ENCODE measurements at regions not wholly inside any gene's neighbourhood (a gene's known extent, or its start where the extent isn't known, plus 50 kb on each side); places are given as distances from the start of the nearest gene placed in this dataset.

- WGBS, 2 donors, result 91 to 92% methylated on average over 6 of the region's 6 CpGs
- Histone ChIP-seq H3K27me3 (ENCODE audit: control insufficient read depth in 3 of 3, insufficient read depth in 3 of 3, low read length in 2 of 3) (peaks cover 0 to 2% (median 0%) of the 10 kb centered on the region in 3 donors), H3K4me3 (no peak overlapping the region), H3K36me3 (ENCODE audit: control insufficient read depth in 4 of 4, insufficient read depth in 4 of 4, low read length in 4 of 4) (peaks cover 0 to 62% (median 11%) of the 10 kb centered on the region in 4 donors), H3K27ac (ENCODE audit: low read depth in 1 of 2, low read length in 1 of 2) (no peak overlapping the region), H3K9ac (ENCODE audit: insufficient read depth in 1 of 2, low read length in 2 of 2) (no peak overlapping the region), H3K9me3 (ENCODE audit: control insufficient read depth in 4 of 4, insufficient read depth in 3 of 4, low read length in 3 of 4) (no peaks in the 10 kb centered on the region), H3K4me1 (ENCODE audit: control insufficient read depth in 5 of 5, insufficient read depth in 5 of 5, low read length in 5 of 5) (peaks cover 0 to 16% (median 7%) of the 10 kb centered on the region in 5 donors)
- DNase-seq (no peak), ATAC-seq (ENCODE audit: insufficient read depth, low FRiP score) (no peak)
- no peak for TF ChIP-seq CTCF (IDR thresholded peaks at IDR 0.05; ENCODE audit: control extremely low read depth, extremely low read depth)
Measured at GRCh38 chr12:124482567-124482893, 84.9 kb downstream of the NCOR2 start.

DNA sequence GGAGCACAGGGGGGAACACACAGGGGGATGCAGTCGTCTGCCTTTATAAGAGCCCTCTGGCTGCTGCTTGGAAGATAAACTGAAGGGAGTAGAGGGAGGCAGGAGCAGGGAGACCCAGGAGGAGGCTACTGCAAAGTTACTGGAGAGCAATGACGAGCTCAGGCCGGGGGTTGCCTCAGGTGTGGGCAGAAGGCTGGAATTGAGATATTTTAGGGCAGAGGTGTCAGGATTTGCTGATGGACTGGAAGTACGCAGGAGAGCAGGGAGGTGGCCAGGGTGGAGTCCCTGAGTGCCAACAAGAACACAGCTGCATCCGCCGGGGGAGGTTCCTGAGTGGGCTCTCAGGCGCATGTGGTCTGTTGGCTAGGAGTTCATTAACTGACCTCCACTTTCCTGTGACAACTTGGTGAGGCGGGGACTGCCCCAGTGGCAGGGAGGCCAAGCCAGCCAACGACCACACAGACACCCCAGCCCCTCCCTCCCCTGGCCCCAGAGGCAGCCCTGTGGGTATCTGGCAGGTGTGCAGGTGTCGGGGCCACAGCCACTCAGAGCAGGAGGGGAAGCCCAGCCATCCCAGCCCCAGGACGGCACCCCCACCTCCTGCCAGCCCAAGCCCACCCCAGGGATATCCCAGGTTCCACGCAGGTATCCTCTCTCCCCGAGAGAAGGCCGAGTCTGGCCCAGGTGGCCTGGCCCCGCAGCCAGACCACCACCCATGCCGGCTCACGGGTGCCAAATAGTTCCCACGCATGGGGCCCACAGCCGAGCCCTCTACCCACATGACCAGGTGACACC, 85.4 kb downstream of the NCOR2 start:
- no peak for TF ChIP-seq CTCF (IDR thresholded peaks at IDR 0.05; ENCODE audit: control extremely low read depth, extremely low read depth)
- Histone ChIP-seq H3K9ac (ENCODE audit: insufficient read depth in 1 of 2, low read length in 2 of 2) (no peak overlapping the region), H3K36me3 (ENCODE audit: control insufficient read depth in 4 of 4, insufficient read depth in 4 of 4, low read length in 4 of 4) (peaks cover 0 to 65% (median 14%) of the 10 kb centered on the region in 4 donors), H3K27ac (ENCODE audit: low read depth in 1 of 2, low read length in 1 of 2) (no peak overlapping the region), H3K4me1 (ENCODE audit: control insufficient read depth in 5 of 5, insufficient read depth in 5 of 5, low read length in 5 of 5) (peaks cover 0 to 16% (median 5%) of the 10 kb centered on the region in 5 donors), H3K4me3 (no peak overlapping the region), H3K27me3 (ENCODE audit: control insufficient read depth in 3 of 3, insufficient read depth in 3 of 3, low read length in 2 of 3) (peaks cover 0 to 2% (median 0%) of the 10 kb centered on the region in 3 donors), H3K9me3 (ENCODE audit: control insufficient read depth in 4 of 4, insufficient read depth in 3 of 4, low read length in 3 of 4) (no peaks in the 10 kb centered on the region)
- WGBS, 2 donors, result 87 to 90% methylated on average over 16 to 19 of the region's 19 CpGs
- ATAC-seq (ENCODE audit: insufficient read depth, low FRiP score) (no peak), DNase-seq (no peak)

- no peak overlapping the region for H3K4me3 ChIP-seq
- peaks cover 0 to 60% (median 14%) of the 10 kb centered on the region in 4 donors for H3K36me3 ChIP-seq (ENCODE audit: control insufficient read depth in 4 of 4, insufficient read depth in 4 of 4, low read length in 4 of 4)
- ATAC-seq (ENCODE audit: insufficient read depth, low FRiP score), result no peak
- no peak for DNase-seq
- 75 to 81% methylated on average over 17 of the region's 17 CpGs for WGBS, 2 donors
- peaks cover 0 to 16% (median 5%) of the 10 kb centered on the region in 5 donors for H3K4me1 ChIP-seq (ENCODE audit: control insufficient read depth in 5 of 5, insufficient read depth in 5 of 5, low read length in 5 of 5)
- H3K27me3 ChIP-seq (ENCODE audit: control insufficient read depth in 3 of 3, insufficient read depth in 3 of 3, low read length in 2 of 3), result peaks cover 0 to 2% (median 0%) of the 10 kb centered on the region in 3 donors
- no peak overlapping the region for H3K9ac ChIP-seq (ENCODE audit: insufficient read depth in 1 of 2, low read length in 2 of 2)
- no peak for TF ChIP-seq CTCF (IDR thresholded peaks at IDR 0.05; ENCODE audit: control extremely low read depth, extremely low read depth)
- H3K9me3 ChIP-seq (ENCODE audit: control insufficient read depth in 4 of 4, insufficient read depth in 3 of 4, low read length in 3 of 4), result no peaks in the 10 kb centered on the region
- H3K27ac ChIP-seq (ENCODE audit: low read depth in 1 of 2, low read length in 1 of 2), result peak overlapping the region in 1 of 2 donors; percentile 24
Measured at GRCh38 chr12:124481257-124481750, 86.1 kb downstream of the NCOR2 start.
